Ishikawa (cell line): ENCODE measurements at regions not wholly inside any gene's neighbourhood (a gene's known extent, or its start where the extent isn't known, plus 50 kb on each side); places are given as distances from the start of the nearest gene placed in this dataset.

ENCODE experiments used
- CEBPB ChIP-seq: IDR thresholded peaks from 2 replicates; pipeline ENCODE4 v1.6.1; 2012
- CREB1 ChIP-seq: IDR thresholded peaks from 2 replicates; pipeline ENCODE4 v1.6.1; 2012; ENCODE audit warnings: low read depth
- EGR1 ChIP-seq: IDR thresholded peaks from 2 replicates; pipeline ENCODE4 v1.6.1; 2012
- EP300 ChIP-seq: IDR thresholded peaks from 2 replicates; pipeline ENCODE4 v1.6.1; 2012; ENCODE audit warnings: borderline replicate concordance
- FOXM1 ChIP-seq: IDR thresholded peaks from 2 replicates; pipeline ENCODE4 v1.6.1; 2012; ENCODE audit warnings: low read depth, borderline replicate concordance
- MAX ChIP-seq: IDR thresholded peaks from 2 replicates; pipeline ENCODE4 v1.6.1; 2012
- NFIC ChIP-seq: IDR thresholded peaks from 2 replicates; pipeline ENCODE4 v1.6.1; 2012
- RAD21 ChIP-seq: IDR thresholded peaks from 2 replicates; pipeline ENCODE4 v1.6.1; 2012; ENCODE audit warnings: low read depth
- REST ChIP-seq: IDR thresholded peaks from 2 replicates; pipeline ENCODE4 v1.6.1; 2012; ENCODE audit warnings: low read depth, mild to moderate bottlenecking
- TAF1 ChIP-seq: IDR thresholded peaks from 2 replicates; pipeline ENCODE4 v1.6.1; 2012; ENCODE audit warnings: low read depth, mild to moderate bottlenecking
- TCF12 ChIP-seq: IDR thresholded peaks from 2 replicates; pipeline ENCODE4 v1.6.1; 2012; ENCODE audit warnings: low read depth
- TEAD4 ChIP-seq: IDR thresholded peaks from 2 replicates; pipeline ENCODE4 v1.6.1; 2012
- USF1 ChIP-seq: IDR thresholded peaks from 2 replicates; pipeline ENCODE4 v1.6.1; 2012
- YY1 ChIP-seq: IDR thresholded peaks from 2 replicates; pipeline ENCODE4 v1.6.1; 2012; ENCODE audit warnings: low read depth
- ZBTB7A ChIP-seq: IDR thresholded peaks from 2 replicates; pipeline ENCODE4 v1.6.1; 2012; ENCODE audit warnings: low read depth

- TF ChIP-seq RAD21, result no peak
- TF ChIP-seq TCF12, result no peak
- no peak for TF ChIP-seq MAX
- no peak for TF ChIP-seq CEBPB
- TF ChIP-seq YY1, result no peak
- TF ChIP-seq ZBTB7A, result no peak
- TF ChIP-seq EGR1, result no peak
- TF ChIP-seq CREB1, result no peak
- TF ChIP-seq REST, result no peak
- no peak for TF ChIP-seq FOXM1
- TF ChIP-seq TEAD4, result no peak
- TF ChIP-seq NFIC, result no peak
- TF ChIP-seq USF1, result no peak
- no peak for TF ChIP-seq EP300
- TF ChIP-seq TAF1, result no peak
These were observed 236.7 kb downstream of the FAT4 start for GRCh38 chr4:125551466-125551865.

- TF ChIP-seq TAF1 (no peak), EP300 (no peak), EGR1 (no peak), CEBPB (no peak), CREB1 (no peak), NFIC (no peak), USF1 (no peak), REST (no peak), ZBTB7A (no peak), YY1 (no peak), TCF12 (no peak)
These were observed 237.2 kb downstream of the FAT4 start for GRCh38 chr4:125551967-125552366.

GRCh38 chr4:125572601-125573000 lies 257.8 kb downstream of the FAT4 start:
- no peak for TF ChIP-seq CEBPB
- no peak for TF ChIP-seq EGR1
- no peak for TF ChIP-seq EP300
- no peak for TF ChIP-seq MAX
- no peak for TF ChIP-seq RAD21
- no peak for TF ChIP-seq REST
- no peak for TF ChIP-seq TCF12
- TF ChIP-seq TAF1, result no peak
- TF ChIP-seq ZBTB7A, result no peak
- no peak for TF ChIP-seq CREB1
- TF ChIP-seq YY1, result no peak
- no peak for TF ChIP-seq FOXM1
- TF ChIP-seq TEAD4, result no peak
- no peak for TF ChIP-seq NFIC
- TF ChIP-seq USF1, result no peak

- no peak for TF ChIP-seq EP300
- TF ChIP-seq REST, result no peak
- no peak for TF ChIP-seq FOXM1
- TF ChIP-seq TEAD4, result no peak
- no peak for TF ChIP-seq USF1
- no peak for TF ChIP-seq MAX
- TF ChIP-seq YY1, result no peak
These were observed 258.6 kb downstream of the FAT4 start for GRCh38 chr4:125573368-125573767.
